MM.1S (cell line): ENCODE measurements at regions not wholly inside any gene's neighbourhood (a gene's known extent, or its start where the extent isn't known, plus 50 kb on each side); places are given as distances from the start of the nearest gene placed in this dataset.

Experiments used
- DNase-seq: peaks from one replicate; pipeline ENCODE4 v3.0.0-alpha.2; 2015
- H2AFZ ChIP-seq: fragments of 300-600 bp; sonication (generic); 2 replicates; pipeline ENCODE4 v1.6.0; 2016; ENCODE audit warnings: antibody characterized with exemption, low read length
- H3F3A ChIP-seq: fragments of 300-600 bp; sonication (generic); 2 replicates; pipeline ENCODE4 v1.6.1; 2016; ENCODE audit warnings: mild to moderate bottlenecking, antibody characterized with exemption, low read length, moderate library complexity, mixed read lengths; ENCODE audit not compliant: insufficient read depth
- H3K27ac ChIP-seq: fragments of 300-600 bp; sonication (generic); 2 replicates; pipeline ENCODE4 v1.5.1; 2016; ENCODE audit warnings: mild to moderate bottlenecking, low read length
- H3K27me3 ChIP-seq: fragments of 300-600 bp; sonication (generic); replicated peaks from 2 replicates; pipeline ENCODE4 v1.6.0; 2016; ENCODE audit warnings: low read length; ENCODE audit not compliant: insufficient read depth
- H3K36me3 ChIP-seq: fragments of 300-600 bp; sonication (generic); replicated peaks from 2 replicates; pipeline ENCODE4 v1.6.1; 2016; ENCODE audit warnings: mild to moderate bottlenecking, low read length, mixed read lengths; ENCODE audit not compliant: insufficient read depth
- H3K4me1 ChIP-seq: fragments of 300-600 bp; sonication (generic); 2 replicates; pipeline ENCODE4 v1.6.1; 2016; ENCODE audit warnings: low read length, mixed read lengths
- H3K4me2 ChIP-seq: fragments of 300-600 bp; sonication (generic); 2 replicates; pipeline ENCODE4 v1.6.0; 2016; ENCODE audit warnings: low read depth, low read length
- H3K4me3 ChIP-seq: fragments of 300-600 bp; sonication (generic); 2 replicates; pipeline ENCODE4 v1.5.1; 2016; ENCODE audit warnings: low read length, mixed read lengths
- H3K79me2 ChIP-seq: fragments of 300-600 bp; sonication (generic); 2 replicates; pipeline ENCODE4 v1.6.1; 2016; ENCODE audit warnings: mixed run types, low read length, mixed read lengths
- H3K9ac ChIP-seq: fragments of 300-600 bp; sonication (generic); 2 replicates; pipeline ENCODE4 v1.6.1; 2016; ENCODE audit warnings: low read length, mixed read lengths
- H3K9me2 ChIP-seq: fragments of 300-600 bp; sonication (generic); replicated peaks from 2 replicates; pipeline ENCODE4 v1.6.1; 2016; ENCODE audit warnings: mild to moderate bottlenecking, low read length, mixed read lengths; ENCODE audit not compliant: insufficient read depth
- H3K9me3 ChIP-seq: fragments of 300-600 bp; sonication (generic); replicated peaks from 2 replicates; pipeline ENCODE4 v1.6.1; 2016; ENCODE audit warnings: mild to moderate bottlenecking, low read length, mixed read lengths; ENCODE audit not compliant: insufficient read depth
- H4K20me1 ChIP-seq: fragments of 300-600 bp; sonication (generic); 2 replicates; pipeline ENCODE4 v1.6.1; 2016; ENCODE audit warnings: mild to moderate bottlenecking, low read length, moderate library complexity, mixed read lengths; ENCODE audit not compliant: insufficient read depth
- CTCF ChIP-seq: fragments of 300-600 bp; sonication (generic); IDR thresholded peaks from 2 replicates; pipeline ENCODE4 v1.5.1; 2016; ENCODE audit warnings: antibody characterized with exemption, low read length, mixed read lengths
- EZH2 ChIP-seq: fragments of 300-600 bp; sonication (generic); optimal IDR thresholded peaks from 2 replicates; pipeline ENCODE3; 2017; ENCODE audit warnings: low read depth, mild to moderate bottlenecking, antibody characterized with exemption, low read length, mixed read lengths
- EZH2phosphoT487 ChIP-seq: fragments of 300-600 bp; sonication (generic); IDR thresholded peaks from 2 replicates; pipeline ENCODE4 v1.6.1; 2018; ENCODE audit warnings: antibody characterized with exemption, low read length

GRCh38 chrX:125203737-125204578, 115.7 kb upstream of the TEX13C start:
- H3K9me3 ChIP-seq: no peaks in the 10 kb centered on the region
- no peak overlapping the region for H3K9ac ChIP-seq
- H3K4me2 ChIP-seq: peak overlapping the region; percentile 57
- H3K79me2 ChIP-seq: no peaks in the 10 kb centered on the region
- peak overlapping the region; percentile 53 for H2AFZ ChIP-seq
- TF ChIP-seq EZH2 (no peak), CTCF (no peak), EZH2phosphoT487 (no peak)
- H3F3A ChIP-seq: no peaks in the 10 kb centered on the region
- no peaks in the 10 kb centered on the region for H3K9me2 ChIP-seq
- DNase-seq: peak; percentile 7
- no peaks in the 10 kb centered on the region; the same call in 1 of the 2 replicates for H3K27me3 ChIP-seq
- no peaks in the 10 kb centered on the region for H4K20me1 ChIP-seq
- H3K36me3 ChIP-seq: no peaks in the 10 kb centered on the region
- H3K4me3 ChIP-seq: peak overlapping the region; percentile 61
- no peaks in the 10 kb centered on the region for H3K4me1 ChIP-seq
- no peak overlapping the region for H3K27ac ChIP-seq

GRCh38 chrX:125204681-125205132, 115.0 kb upstream of the TEX13C start:
- Histone ChIP-seq H3K9ac (no peak overlapping the region), H3K27me3 (no peaks in the 10 kb centered on the region; the same call in 1 of the 2 replicates), H3K4me2 (peak overlapping the region; percentile 57)

GRCh38 chrX:125205133-125205917, 114.3 kb upstream of the TEX13C start:
- H3K9ac ChIP-seq: no peak overlapping the region
- H3K36me3 ChIP-seq: no peaks in the 10 kb centered on the region
- peak overlapping the region; percentile 57; the same call in 1 of the 2 replicates for H3K4me2 ChIP-seq
- no peak overlapping the region for H2AFZ ChIP-seq
- no peaks in the 10 kb centered on the region for H3K9me2 ChIP-seq
- H3K4me1 ChIP-seq: no peaks in the 10 kb centered on the region
- no peaks in the 10 kb centered on the region for H3K9me3 ChIP-seq
- H3K79me2 ChIP-seq: no peaks in the 10 kb centered on the region
- H3K27me3 ChIP-seq: no peaks in the 10 kb centered on the region; the same call in 1 of the 2 replicates
- no peak for TF ChIP-seq EZH2
- DNase-seq: no peak
- H3K27ac ChIP-seq: no peak overlapping the region
- H3K4me3 ChIP-seq: peak overlapping the region; percentile 61; the same call in 1 of the 2 replicates
- H3F3A ChIP-seq: no peaks in the 10 kb centered on the region
- no peaks in the 10 kb centered on the region for H4K20me1 ChIP-seq

More at GRCh38 chrX:125204681-125205132, 115.0 kb upstream of the TEX13C start:
- H3K9me2 ChIP-seq: no peaks in the 10 kb centered on the region
- no peaks in the 10 kb centered on the region for H3K79me2 ChIP-seq
- no peak overlapping the region for H2AFZ ChIP-seq
- no peak for TF ChIP-seq EZH2
- no peak overlapping the region for H3K27ac ChIP-seq
- no peaks in the 10 kb centered on the region for H3F3A ChIP-seq
- DNase-seq: no peak
- no peaks in the 10 kb centered on the region for H4K20me1 ChIP-seq
- peak overlapping the region; percentile 61 for H3K4me3 ChIP-seq
- no peaks in the 10 kb centered on the region for H3K9me3 ChIP-seq
- H3K4me1 ChIP-seq: no peaks in the 10 kb centered on the region
- no peaks in the 10 kb centered on the region for H3K36me3 ChIP-seq

- DNase-seq: no peak
- Histone ChIP-seq H3K27ac (no peak overlapping the region), H3F3A (no peaks in the 10 kb centered on the region), H3K36me3 (no peaks in the 10 kb centered on the region), H3K4me3 (no peak overlapping the region), H4K20me1 (no peaks in the 10 kb centered on the region), H3K9me3 (no peaks in the 10 kb centered on the region), H3K9me2 (no peaks in the 10 kb centered on the region), H3K4me2 (no peak overlapping the region), H3K27me3 (no peaks in the 10 kb centered on the region; the same call in 1 of the 2 replicates), H3K4me1 (no peaks in the 10 kb centered on the region), H3K79me2 (no peaks in the 10 kb centered on the region), H3K9ac (no peak overlapping the region), H2AFZ (no peak overlapping the region)
- no peak for TF ChIP-seq EZH2
- no peak for TF ChIP-seq EZH2phosphoT487
- no peak for TF ChIP-seq CTCF
Observed at GRCh38 chrX:125205918-125206665, 113.6 kb upstream of the TEX13C start.
